ENCODE measurements at regions not wholly inside any gene's neighbourhood (a gene's known extent, or its start where the extent isn't known, plus 50 kb on each side); places are given as distances from the start of the nearest gene placed in this dataset.
A peak's percentile ranks its signal among the peaks of the same experiment; 100 is the strongest.

DNA sequence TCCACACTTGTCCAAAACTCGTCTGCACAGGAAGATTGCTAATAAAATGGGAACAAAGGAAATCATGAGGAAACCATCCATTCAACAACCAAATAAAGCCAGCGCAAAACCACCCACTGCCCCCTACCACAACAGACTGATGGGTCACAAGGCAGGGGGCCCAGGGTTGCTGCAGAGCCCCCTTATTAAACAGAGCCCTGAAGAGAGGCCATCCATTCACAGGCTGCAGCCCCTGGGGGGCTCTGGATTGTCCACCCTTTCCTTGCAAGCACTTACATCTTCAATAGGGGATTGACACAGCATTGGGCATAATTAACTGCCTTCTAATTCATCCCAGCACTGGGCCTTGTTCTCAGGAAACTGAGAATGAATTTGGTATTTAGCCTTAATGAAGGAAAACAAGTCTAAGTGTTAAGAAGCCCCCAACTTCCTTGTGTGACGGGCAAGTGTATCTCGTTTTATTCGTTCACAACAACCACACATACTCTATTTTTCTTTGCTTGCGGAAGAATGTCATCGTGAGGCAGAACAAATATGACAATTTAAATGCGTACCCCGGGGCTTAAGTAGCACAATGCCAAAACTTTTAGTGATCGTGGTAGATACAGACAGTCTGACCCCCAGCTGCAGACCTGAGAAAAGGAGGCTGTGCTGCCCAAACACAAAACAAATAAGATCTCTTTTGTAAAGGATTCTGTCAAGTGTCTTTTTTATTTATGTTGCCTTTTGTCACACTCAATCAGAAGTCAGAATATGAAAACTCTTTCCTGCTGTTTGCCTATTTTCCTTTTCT lies 144.0 kb downstream of the SEMA6D start:
- Histone ChIP-seq H3K4me3 (no peak overlapping the region), H3K4me1 (no peaks in the 10 kb centered on the region), H3K9me3 (peaks cover 0 to 17% (median 0%) of the 10 kb centered on the region in 11 donors), H3K36me3 (no peaks in the 10 kb centered on the region), H3K27me3 (peaks cover 0 to 5% (median 0%) of the 10 kb centered on the region in 7 donors), H3K27ac (no peak overlapping the region)
- DNase-seq (no peak), ATAC-seq (no peak)
- intact Hi-C loops (cut with DNase I), result no loop called here
- TF ChIP-seq, protein P1, sequence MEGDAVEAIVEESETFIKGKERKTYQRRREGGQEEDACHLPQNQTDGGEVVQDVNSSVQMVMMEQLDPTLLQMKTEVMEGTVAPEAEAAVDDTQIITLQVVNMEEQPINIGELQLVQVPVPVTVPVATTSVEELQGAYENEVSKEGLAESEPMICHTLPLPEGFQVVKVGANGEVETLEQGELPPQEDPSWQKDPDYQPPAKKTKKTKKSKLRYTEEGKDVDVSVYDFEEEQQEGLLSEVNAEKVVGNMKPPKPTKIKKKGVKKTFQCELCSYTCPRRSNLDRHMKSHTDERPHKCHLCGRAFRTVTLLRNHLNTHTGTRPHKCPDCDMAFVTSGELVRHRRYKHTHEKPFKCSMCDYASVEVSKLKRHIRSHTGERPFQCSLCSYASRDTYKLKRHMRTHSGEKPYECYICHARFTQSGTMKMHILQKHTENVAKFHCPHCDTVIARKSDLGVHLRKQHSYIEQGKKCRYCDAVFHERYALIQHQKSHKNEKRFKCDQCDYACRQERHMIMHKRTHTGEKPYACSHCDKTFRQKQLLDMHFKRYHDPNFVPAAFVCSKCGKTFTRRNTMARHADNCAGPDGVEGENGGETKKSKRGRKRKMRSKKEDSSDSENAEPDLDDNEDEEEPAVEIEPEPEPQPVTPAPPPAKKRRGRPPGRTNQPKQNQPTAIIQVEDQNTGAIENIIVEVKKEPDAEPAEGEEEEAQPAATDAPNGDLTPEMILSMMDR (IDR thresholded peaks at IDR 0.05), result no peak
- 89 to 90% methylated on average over 10 of the region's 10 CpGs for WGBS, 2 donors

DNA sequence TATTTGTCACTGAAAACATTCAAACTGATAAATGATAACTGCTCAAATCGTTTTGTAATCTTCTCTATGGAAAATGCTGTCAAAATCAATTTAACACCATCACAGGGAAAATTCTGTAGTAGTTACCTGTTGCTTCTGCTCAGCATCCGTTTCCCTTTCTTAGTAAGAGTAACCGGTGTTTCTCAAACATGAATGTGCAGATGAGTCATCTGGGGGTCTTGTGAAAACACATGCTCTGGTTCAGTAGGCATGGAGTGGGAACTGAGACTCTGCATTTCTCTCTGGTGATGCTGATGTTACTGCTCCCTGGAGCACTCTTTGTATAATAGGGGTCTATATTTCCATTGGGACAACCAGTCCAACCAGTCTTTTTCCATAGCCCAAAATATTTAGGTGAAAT lies 145.1 kb downstream of the SEMA6D start:
- WGBS, 2 donors, result 78 to 88% methylated on average over 3 of the region's 3 CpGs

DNA sequence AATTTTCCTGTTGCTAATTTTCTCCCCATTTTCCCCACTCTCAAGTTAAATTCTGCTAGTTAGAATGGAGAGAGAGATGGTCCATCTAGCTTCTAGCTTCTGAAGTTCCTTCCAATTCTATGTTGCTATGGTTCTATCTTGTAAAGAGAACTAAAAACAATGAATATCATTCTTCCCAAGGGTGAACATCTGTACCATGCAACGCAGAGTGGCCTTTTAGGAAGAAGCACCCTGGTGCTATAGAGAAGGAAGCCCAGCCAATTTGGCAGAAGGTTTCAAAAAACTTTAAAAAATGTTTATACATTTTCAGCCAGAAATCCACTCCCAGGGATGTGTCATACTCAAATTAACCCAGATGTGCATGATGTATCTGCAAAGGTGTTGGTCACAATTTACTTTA lies 149.1 kb downstream of the SEMA6D start:
- ATAC-seq (no peak), DNase-seq (no peak)
- Histone ChIP-seq H3K9me3 (peaks cover 0 to 27% (median 8%) of the 10 kb centered on the region in 11 donors), H3K4me3 (no peak overlapping the region), H3K27ac (no peak overlapping the region), H3K27me3 (no peaks in the 10 kb centered on the region), H3K36me3 (no peaks in the 10 kb centered on the region), H3K4me1 (peaks cover 0 to 10% (median 0%) of the 10 kb centered on the region in 9 donors)
- WGBS, 2 donors, result 69 to 83% methylated on average over 1 of the region's 1 CpG
- TF ChIP-seq, protein P1 (IDR thresholded peaks at IDR 0.05), result no peak
- intact Hi-C loops (cut with DNase I), result no loop called here

More for the DNA sequence above, 145.1 kb downstream of the SEMA6D start:
- Histone ChIP-seq H3K36me3 (no peaks in the 10 kb centered on the region), H3K4me1 (no peaks in the 10 kb centered on the region), H3K9me3 (peaks cover 0 to 19% (median 0%) of the 10 kb centered on the region in 11 donors), H3K27me3 (peaks cover 0 to 5% (median 0%) of the 10 kb centered on the region in 7 donors), H3K4me3 (no peak overlapping the region), H3K27ac (no peak overlapping the region)
- intact Hi-C loops (cut with DNase I), result no loop called here
- no peak for ATAC-seq
- TF ChIP-seq, protein P1 (IDR thresholded peaks at IDR 0.05), result no peak
- DNase-seq, result no peak

DNA sequence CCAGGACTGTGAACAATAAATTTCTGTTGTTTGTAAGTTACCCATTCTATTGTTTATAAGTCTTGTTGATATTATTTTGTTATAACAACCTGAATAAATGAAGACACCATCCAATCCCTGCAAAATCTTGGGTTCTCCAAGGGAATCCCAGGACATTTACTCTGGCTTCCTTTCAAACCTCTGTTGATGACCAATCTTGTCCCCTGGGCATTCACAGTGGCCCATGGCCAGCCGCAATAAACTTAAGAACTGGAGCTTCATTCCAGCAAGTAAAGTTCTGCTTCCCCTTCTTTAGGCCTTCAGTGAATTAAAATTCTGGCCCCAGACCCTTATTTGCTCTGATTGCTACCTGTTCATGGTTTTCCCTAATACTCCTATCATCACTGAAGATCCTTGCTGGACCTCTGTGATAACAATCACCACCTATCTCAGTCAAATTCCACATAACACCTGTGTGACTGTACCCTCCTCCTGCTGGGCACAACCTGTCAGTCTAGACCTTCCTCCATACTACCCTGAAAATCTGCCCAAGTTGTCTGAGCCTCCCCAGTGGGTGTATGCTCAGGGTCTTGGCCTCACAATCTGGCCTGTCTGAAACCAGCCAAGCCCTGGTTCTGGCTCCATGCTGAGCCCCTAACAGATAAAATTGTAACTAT lies 153.1 kb downstream of the SEMA6D start:
- Histone ChIP-seq H3K27ac (no peak overlapping the region), H3K4me3 (no peak overlapping the region), H3K4me1 (peaks cover 0 to 32% (median 12%) of the 10 kb centered on the region in 9 donors), H3K27me3 (no peaks in the 10 kb centered on the region), H3K9me3 (peaks cover 0 to 19% (median 7%) of the 10 kb centered on the region in 11 donors), H3K36me3 (no peaks in the 10 kb centered on the region)
- intact Hi-C loops (cut with DNase I), result loop anchor here in 2 of 10 donors (5.0 to 10.0 kb wide), 2 partner anchors 156 to 1057 kb away; partner anchors contain the start of gene SEMA6D (in 1 of the 2)
- ATAC-seq, result no peak
- WGBS, 2 donors, result 82 to 85% methylated on average over 1 of the region's 1 CpG
- DNase-seq, result peak; percentile 9 to 27
- TF ChIP-seq, protein P1 (IDR thresholded peaks at IDR 0.05), result no peak

All from heart right ventricle (tissue), 16 donors.